ENCODE measurements at regions not wholly inside any gene's neighbourhood (a gene's known extent, or its start where the extent isn't known, plus 50 kb on each side); places are given as distances from the start of the nearest gene placed in this dataset.

- no peaks in the 10 kb centered on the region for H3K79me2 ChIP-seq (ENCODE audit: control insufficient read depth, insufficient read depth, low read length)
- no peaks in the 10 kb centered on the region for H3K36me3 ChIP-seq (ENCODE audit: control insufficient read depth in 2 of 2, extremely low read depth in 1 of 2, insufficient read depth in 2 of 2, low read length in 2 of 2)
- no peak for TF ChIP-seq EZH2 (IDR thresholded peaks at IDR 0.05; ENCODE audit: low read length)
- no peak for TF ChIP-seq CTCF (optimal IDR thresholded peaks at IDR 0.05 in 1 of 3, IDR thresholded peaks at IDR 0.05 in 1 of 3, conservative IDR thresholded peaks at IDR 0.05 in 1 of 3; ENCODE audit: extremely low read depth in 1 of 3, insufficient read depth in 2 of 3, low read length in 3 of 3)
- H2AFZ ChIP-seq (ENCODE audit: control insufficient read depth, low read length): no peak overlapping the region
- FAIRE-seq (no peak), DNase-seq (ENCODE audit: low read depth, low spot score) (no peak)
- no peaks in the 10 kb centered on the region for H3K9me1 ChIP-seq (ENCODE audit: control insufficient read depth, extremely low read depth, insufficient read depth, low read length)
- H3K4me2 ChIP-seq (ENCODE audit: control insufficient read depth, extremely low read depth, insufficient read depth, low read depth, low read length): no peak overlapping the region
- no peaks in the 10 kb centered on the region for H3K9me3 ChIP-seq (ENCODE audit: control insufficient read depth, low read depth, low read length)
- H3K27ac ChIP-seq (ENCODE audit: control insufficient read depth, insufficient read depth, low read length): no peak overlapping the region
- no peaks in the 10 kb centered on the region for H4K20me1 ChIP-seq (ENCODE audit: control insufficient read depth, extremely low read depth, insufficient read depth, low read length)
- H3K27me3 ChIP-seq (ENCODE audit: control insufficient read depth, extremely low read depth, insufficient read depth, low read length): no peaks in the 10 kb centered on the region
- H3K4me3 ChIP-seq (ENCODE audit: control insufficient read depth in 2 of 3, extremely low read depth in 1 of 3, insufficient read depth in 2 of 3, low read depth in 1 of 3, low read length in 3 of 3): no peak overlapping the region
- H3K4me1 ChIP-seq (ENCODE audit: control insufficient read depth, extremely low read depth, insufficient read depth, low read length): no peaks in the 10 kb centered on the region
- dilution Hi-C loops (cut with MboI; ENCODE audit: extremely low pct_ligation_motif_present, low sequenced_read_pairs): no loop called here
- H3K9ac ChIP-seq (ENCODE audit: control insufficient read depth, extremely low read depth, insufficient read depth, low read length): no peak overlapping the region
Observed at GRCh38 chr18:44425161-44425560, 255.5 kb upstream of the SETBP1 start.

DNA sequence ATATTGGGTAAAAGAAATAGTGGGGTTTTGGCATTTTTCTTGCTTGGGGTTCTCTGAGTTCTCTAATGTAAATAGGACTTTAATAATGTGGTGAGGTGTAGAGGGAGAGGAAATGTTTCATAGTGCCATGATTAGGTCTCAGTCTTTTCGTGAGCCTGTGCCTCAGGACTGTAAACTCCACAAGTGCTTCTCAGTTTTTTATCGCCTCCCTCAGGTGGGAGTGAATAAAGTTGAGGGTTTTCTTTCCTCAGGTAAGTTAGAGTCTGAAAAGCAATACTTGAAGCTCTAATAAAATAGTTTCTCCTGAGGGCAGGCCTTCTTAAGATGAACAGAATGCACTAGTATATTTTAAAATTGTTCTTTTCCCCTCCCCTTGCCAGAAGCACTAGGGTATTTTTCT lies 243.1 kb upstream of the SETBP1 start:
- no peak for DNase-seq (ENCODE audit: low read depth, low spot score)
- no peaks in the 10 kb centered on the region for H3K9me3 ChIP-seq (ENCODE audit: control insufficient read depth, low read depth, low read length)
- H3K9me1 ChIP-seq (ENCODE audit: control insufficient read depth, extremely low read depth, insufficient read depth, low read length): no peaks in the 10 kb centered on the region
- H3K4me2 ChIP-seq (ENCODE audit: control insufficient read depth, extremely low read depth, insufficient read depth, low read depth, low read length): no peak overlapping the region
- dilution Hi-C loops (cut with MboI; ENCODE audit: extremely low pct_ligation_motif_present, low sequenced_read_pairs): no loop called here
- H3K27ac ChIP-seq (ENCODE audit: control insufficient read depth, insufficient read depth, low read length): no peak overlapping the region
- TF ChIP-seq EZH2 (IDR thresholded peaks at IDR 0.05; ENCODE audit: low read length) (no peak), CTCF (optimal IDR thresholded peaks at IDR 0.05 in 1 of 3, IDR thresholded peaks at IDR 0.05 in 1 of 3, conservative IDR thresholded peaks at IDR 0.05 in 1 of 3; ENCODE audit: extremely low read depth in 1 of 3, insufficient read depth in 2 of 3, low read length in 3 of 3) (no peak)
- H4K20me1 ChIP-seq (ENCODE audit: control insufficient read depth, extremely low read depth, insufficient read depth, low read length): no peaks in the 10 kb centered on the region
- no peaks in the 10 kb centered on the region for H3K27me3 ChIP-seq (ENCODE audit: control insufficient read depth, extremely low read depth, insufficient read depth, low read length)
- no peak overlapping the region for H3K9ac ChIP-seq (ENCODE audit: control insufficient read depth, extremely low read depth, insufficient read depth, low read length)
- H3K79me2 ChIP-seq (ENCODE audit: control insufficient read depth, insufficient read depth, low read length): no peaks in the 10 kb centered on the region
- H3K36me3 ChIP-seq (ENCODE audit: control insufficient read depth in 2 of 2, extremely low read depth in 1 of 2, insufficient read depth in 2 of 2, low read length in 2 of 2): no peaks in the 10 kb centered on the region
- no peak overlapping the region for H2AFZ ChIP-seq (ENCODE audit: control insufficient read depth, low read length)
- H3K4me3 ChIP-seq (ENCODE audit: control insufficient read depth in 2 of 3, extremely low read depth in 1 of 3, insufficient read depth in 2 of 3, low read depth in 1 of 3, low read length in 3 of 3): no peak overlapping the region
- FAIRE-seq: no peak
- no peaks in the 10 kb centered on the region for H3K4me1 ChIP-seq (ENCODE audit: control insufficient read depth, extremely low read depth, insufficient read depth, low read length)

Measured in keratinocyte (primary cell).